Endodermal cell (in vitro differentiated cells): ENCODE measurements at regions not wholly inside any gene's neighbourhood (a gene's known extent, or its start where the extent isn't known, plus 50 kb on each side); places are given as distances from the start of the nearest gene placed in this dataset.

ENCODE experiments used
- DNase-seq: peaks from one replicate; pipeline ENCODE4 v3.0.0-alpha.2; 2017
- H3K27ac ChIP-seq: 2 replicates; pipeline ENCODE4 v1.5.1; 2013; ENCODE audit warnings: mild to moderate bottlenecking, low read depth, low read length, moderate library complexity
- H3K27me3 ChIP-seq: 2 replicates; pipeline ENCODE4 v1.6.1; 2013; ENCODE audit warnings: mild to moderate bottlenecking, low read length, moderate library complexity; ENCODE audit not compliant: insufficient read depth, control insufficient read depth, poor library complexity, severe bottlenecking
- H3K36me3 ChIP-seq: 2 replicates; pipeline ENCODE4 v1.7.0; 2013; ENCODE audit warnings: mild to moderate bottlenecking, low read length, moderate library complexity; ENCODE audit not compliant: control insufficient read depth, insufficient read depth
- H3K4me1 ChIP-seq: one replicate; pipeline ENCODE4 v1.7.0; 2013; ENCODE audit warnings: low read length; ENCODE audit not compliant: control insufficient read depth, insufficient read depth
- H3K4me3 ChIP-seq: 2 replicates; pipeline ENCODE4 v1.5.1; 2013; ENCODE audit warnings: mild to moderate bottlenecking, low read length, moderate library complexity
- H3K9ac ChIP-seq: 2 replicates; pipeline ENCODE4 v1.6.1; 2013; ENCODE audit warnings: mild to moderate bottlenecking, low read length, moderate library complexity; ENCODE audit not compliant: poor library complexity, severe bottlenecking; ENCODE audit errors: extremely low read depth
- H3K9me3 ChIP-seq: 2 replicates; pipeline ENCODE4 v1.6.1; 2013; ENCODE audit warnings: mild to moderate bottlenecking, low read length, moderate library complexity; ENCODE audit not compliant: control insufficient read depth
- H3K27ac Mint-ChIP-seq: 2 replicates; pipeline ENCODE4 v1.8.0; 2020; ENCODE audit warnings: mixed read lengths
- H3K27me3 Mint-ChIP-seq: 2 replicates; pipeline ENCODE4 v1.8.0; 2021; ENCODE audit warnings: mild to moderate bottlenecking, mixed read lengths; ENCODE audit not compliant: insufficient read depth
- H3K36me3 Mint-ChIP-seq: 2 replicates; pipeline ENCODE4 v1.8.0; 2020; ENCODE audit warnings: low read depth, mixed read lengths
- H3K4me1 Mint-ChIP-seq: 2 replicates; pipeline ENCODE4 v1.8.0; 2020; ENCODE audit warnings: mixed read lengths
- H3K4me3 Mint-ChIP-seq: 2 replicates; pipeline ENCODE4 v1.8.0; 2020; ENCODE audit warnings: mild to moderate bottlenecking, moderate library complexity, mixed read lengths
- H3K9me3 Mint-ChIP-seq: 2 replicates; pipeline ENCODE4 v1.8.0; 2020; ENCODE audit warnings: mild to moderate bottlenecking, mixed read lengths
- CTCF ChIP-seq: fragments of 200-600 bp; sonication (generic); conservative IDR thresholded peaks from 2 replicates; pipeline ENCODE4 v1.5.0; 2021; ENCODE audit warnings: antibody characterized with exemption, mild to moderate bottlenecking
- WGBS, 2 experiments: methylation state at CpG; one replicate each; pipeline versions ENCODE4 v1.1.5 to v1.1.7; 2013; ENCODE audit warnings: missing lambda C conversion rate in 2 of 2, mixed read lengths in 1 of 2; ENCODE audit not compliant: insufficient coverage in 1 of 2, insufficient read length in 1 of 2; 5-methylcytosine and 5-hydroxymethylcytosine counted together

GRCh38 chr2:118548880-118549488 lies 298.5 kb downstream of the EN1 start:
- WGBS, 2 experiments: 78 to 85% methylated on average over 7 to 8 of the region's 8 CpGs
- H3K4me3 Mint-ChIP-seq: no peak overlapping the region
- no peak overlapping the region for H3K27ac Mint-ChIP-seq

GRCh38 chr2:118539290-118539689 lies 308.2 kb downstream of the EN1 start:
- DNase-seq: peak; percentile 77
- 73 to 76% methylated on average over 4 to 7 of the region's 7 CpGs for WGBS, 2 experiments
- no peak overlapping the region for H3K9ac ChIP-seq

More at GRCh38 chr2:118548880-118549488, 298.5 kb downstream of the EN1 start:
- peaks cover 5% of the 10 kb centered on the region for H3K9me3 ChIP-seq
- H3K9ac ChIP-seq: no peak overlapping the region
- Mint-ChIP-seq H3K4me1 (peaks cover 6% of the 10 kb centered on the region), H3K9me3 (peaks cover 12% of the 10 kb centered on the region), H3K27me3 (peaks cover 22% of the 10 kb centered on the region), H3K36me3 (no peaks in the 10 kb centered on the region)
- no peak overlapping the region for H3K27ac ChIP-seq
- H3K36me3 ChIP-seq: no peaks in the 10 kb centered on the region
- no peak for DNase-seq
- no peak for TF ChIP-seq CTCF
- H3K27me3 ChIP-seq: peaks cover 40% of the 10 kb centered on the region
- no peak overlapping the region for H3K4me3 ChIP-seq
- peaks cover 3% of the 10 kb centered on the region for H3K4me1 ChIP-seq

GRCh38 chr2:118536306-118536705 lies 311.1 kb downstream of the EN1 start:
- H3K27ac ChIP-seq: no peak overlapping the region
- WGBS, 2 experiments: 96 to 98% methylated on average over 3 to 4 of the region's 4 CpGs
- no peak overlapping the region for H3K4me3 ChIP-seq
- Mint-ChIP-seq H3K27ac (no peak overlapping the region), H3K36me3 (no peaks in the 10 kb centered on the region), H3K27me3 (peaks cover 6% of the 10 kb centered on the region), H3K4me3 (no peak overlapping the region), H3K9me3 (no peaks in the 10 kb centered on the region), H3K4me1 (no peaks in the 10 kb centered on the region)
- H3K4me1 ChIP-seq: no peaks in the 10 kb centered on the region
- no peaks in the 10 kb centered on the region for H3K36me3 ChIP-seq
- TF ChIP-seq CTCF: no peak
- peaks cover 8% of the 10 kb centered on the region for H3K27me3 ChIP-seq
- no peak for DNase-seq
- no peak overlapping the region for H3K9ac ChIP-seq
- no peaks in the 10 kb centered on the region for H3K9me3 ChIP-seq

More at GRCh38 chr2:118539290-118539689, 308.2 kb downstream of the EN1 start:
- peaks cover 11% of the 10 kb centered on the region for H3K27me3 Mint-ChIP-seq
- peaks cover 2% of the 10 kb centered on the region for H3K36me3 Mint-ChIP-seq
- Histone ChIP-seq H3K27ac (no peak overlapping the region), H3K4me1 (no peaks in the 10 kb centered on the region), H3K36me3 (no peaks in the 10 kb centered on the region), H3K4me3 (no peak overlapping the region), H3K9me3 (peaks cover 4% of the 10 kb centered on the region), H3K27me3 (peaks cover 8% of the 10 kb centered on the region)
- no peak overlapping the region for H3K4me3 Mint-ChIP-seq
- TF ChIP-seq CTCF: peak; percentile 84
- peaks cover 15% of the 10 kb centered on the region for H3K9me3 Mint-ChIP-seq
- no peaks in the 10 kb centered on the region for H3K4me1 Mint-ChIP-seq
- no peak overlapping the region for H3K27ac Mint-ChIP-seq
